HG03571 (cell line): ENCODE measurements at regions not wholly inside any gene's neighbourhood (a gene's known extent, or its start where the extent isn't known, plus 50 kb on each side); places are given as distances from the start of the nearest gene placed in this dataset.

Experiments used
- ATAC-seq: cut with Tn5 transposase; IDR thresholded peaks from one replicate; pipeline ENCODE4 v1.9.1; 2021; ENCODE audit not compliant: unreplicated experiment

GRCh38 chr13:73765651-73766384 lies 368.4 kb downstream of the KLF12 start:
- peak; percentile 60 for ATAC-seq

GRCh38 chr13:73759434-73759833 lies 374.8 kb downstream of the KLF12 start:
- ATAC-seq, result no peak

DNA sequence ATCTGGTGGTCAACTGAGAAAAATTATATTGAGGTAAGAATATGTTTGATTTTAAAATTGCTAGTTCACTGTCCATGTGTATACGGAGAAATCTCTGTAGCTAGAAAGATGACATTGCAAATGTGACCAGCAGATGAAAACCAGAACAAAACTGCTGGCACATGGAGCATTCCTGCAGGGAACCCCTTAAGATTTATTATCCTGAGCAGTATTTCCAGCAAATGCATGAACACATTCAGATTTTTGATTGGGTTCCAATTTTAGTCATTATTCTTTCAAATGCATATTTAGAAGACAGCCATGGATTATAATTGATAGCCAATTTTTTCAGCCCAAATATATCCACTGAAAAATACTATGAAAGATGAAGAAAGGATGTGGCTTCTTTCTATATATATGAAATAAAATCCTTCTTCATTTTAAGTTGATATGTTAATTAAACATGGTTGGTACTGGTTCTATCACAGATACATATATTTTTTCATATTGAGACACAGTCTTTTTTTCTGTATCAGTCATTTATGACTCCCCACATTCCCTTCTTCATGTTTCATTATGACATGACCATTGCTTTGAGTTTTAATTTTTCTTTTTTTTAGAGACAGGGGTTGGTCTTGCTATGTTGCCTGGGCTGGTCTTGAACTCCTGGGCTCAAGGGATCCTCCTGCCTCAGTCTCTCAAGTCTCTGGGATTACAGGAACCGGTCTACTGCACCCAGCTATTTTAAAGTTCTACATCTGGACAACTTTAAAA lies 376.5 kb downstream of the KLF12 start:
- no peak for ATAC-seq

DNA sequence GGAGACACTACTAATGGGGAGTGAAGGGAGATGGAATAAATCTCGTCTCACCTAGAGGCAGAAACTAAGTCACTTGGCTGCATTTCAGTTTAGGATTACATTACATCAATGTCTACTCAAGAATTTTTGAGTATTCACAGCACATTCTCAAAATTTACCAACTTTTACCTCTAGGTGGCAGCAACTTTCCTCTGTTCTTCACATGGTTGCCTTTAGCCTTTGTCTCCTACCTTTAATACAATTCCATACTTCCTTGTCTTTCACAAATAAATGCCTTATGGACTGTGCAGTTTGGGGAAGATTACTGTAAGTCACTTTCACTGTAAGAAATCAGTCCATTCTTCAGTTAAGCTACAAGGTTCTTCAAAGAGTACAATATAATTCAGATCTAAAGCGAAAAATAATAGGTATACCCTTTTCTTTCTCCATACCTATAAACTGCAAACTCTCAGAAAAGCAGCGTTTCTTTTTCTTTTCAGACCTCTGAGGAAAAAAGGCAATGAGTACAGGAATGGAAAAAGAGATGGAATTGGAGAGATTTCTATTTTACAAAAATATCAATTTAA lies 379.4 kb downstream of the KLF12 start:
- no peak for ATAC-seq

- no peak for ATAC-seq
Measured at GRCh38 chr13:73754241-73754640, 380.0 kb downstream of the KLF12 start.

DNA sequence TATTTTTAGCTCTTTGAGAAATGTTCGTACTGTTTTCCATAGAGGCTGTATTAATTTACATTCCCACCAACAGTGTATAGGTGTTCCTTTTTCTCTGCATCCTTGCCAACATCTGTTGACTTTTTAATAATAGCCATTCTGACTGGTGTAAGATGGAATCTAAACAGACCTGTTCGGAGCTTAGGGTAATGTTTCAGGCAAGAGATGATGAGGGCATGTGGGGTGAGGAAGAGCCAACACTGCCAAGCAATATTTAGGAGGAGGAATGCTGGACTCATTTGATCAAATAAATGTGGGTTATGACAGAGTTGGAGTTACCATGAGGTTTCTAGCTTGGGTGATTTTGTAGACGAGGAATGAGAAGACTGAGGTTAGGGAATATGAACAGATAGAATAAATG lies 382.9 kb downstream of the KLF12 start:
- ATAC-seq, result no peak

- ATAC-seq, result no peak
Measured at GRCh38 chr13:73748404-73748803, 385.8 kb downstream of the KLF12 start.

DNA sequence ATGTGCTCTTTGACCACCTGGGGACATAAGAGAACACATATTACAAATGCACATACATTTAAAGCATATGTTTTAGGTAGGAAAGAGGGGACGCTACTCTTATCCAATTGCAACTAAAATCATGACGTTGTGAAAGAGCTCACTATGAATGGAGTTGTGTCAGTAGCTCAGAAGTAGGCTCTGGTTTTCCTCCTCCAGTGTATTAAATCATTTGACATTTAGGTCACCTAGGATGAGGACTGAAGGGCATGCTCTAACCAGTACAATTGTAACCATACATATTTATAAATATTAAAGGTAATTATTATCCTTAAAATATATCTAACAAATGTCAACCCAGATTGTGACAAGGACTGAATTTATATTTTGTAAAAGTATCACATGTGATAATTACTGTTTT lies 389.0 kb downstream of the KLF12 start:
- no peak for ATAC-seq

- no peak for ATAC-seq
Measured at GRCh38 chr13:73742982-73743381, 391.2 kb downstream of the KLF12 start.

- no peak for ATAC-seq
Measured at GRCh38 chr13:73741742-73742141, 392.5 kb downstream of the KLF12 start.

DNA sequence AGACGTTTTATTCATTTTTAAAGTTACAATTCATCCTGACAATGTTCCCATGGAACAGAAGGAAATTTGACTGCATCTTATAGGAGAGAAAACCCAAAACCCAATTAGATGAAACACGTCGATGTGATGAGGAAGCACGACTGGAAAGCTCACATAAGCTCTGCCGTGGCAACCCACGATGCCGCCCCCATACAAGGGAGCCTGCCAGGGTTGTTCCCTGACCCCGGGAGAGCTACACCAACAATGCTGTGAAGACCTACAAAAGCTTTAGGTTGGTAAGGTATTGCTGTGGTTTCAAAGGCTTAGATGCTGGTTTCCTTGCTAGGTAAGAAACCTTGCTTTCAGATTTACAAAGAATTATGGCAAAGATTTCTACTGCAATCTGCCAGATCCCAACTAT lies 393.1 kb downstream of the KLF12 start:
- no peak for ATAC-seq

DNA sequence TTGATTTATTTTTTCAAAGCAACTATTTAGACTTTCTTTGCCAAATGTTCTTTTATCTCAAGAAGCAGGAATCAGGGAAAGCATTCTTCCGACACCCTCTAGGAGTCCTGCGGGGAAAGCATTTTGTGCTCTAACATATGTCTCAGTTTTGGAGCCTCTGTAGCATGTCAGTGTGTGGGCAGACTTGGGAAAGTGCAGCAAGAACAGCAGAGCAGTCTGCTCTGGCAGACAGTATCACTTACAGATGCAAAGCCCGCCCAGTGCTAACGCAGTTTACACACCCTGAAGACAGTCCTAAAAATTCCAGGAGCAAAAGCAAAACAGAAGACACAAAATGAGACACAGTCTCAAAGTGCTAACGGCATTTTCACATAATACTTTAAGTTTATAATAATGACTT lies 393.5 kb downstream of the KLF12 start:
- no peak for ATAC-seq

DNA sequence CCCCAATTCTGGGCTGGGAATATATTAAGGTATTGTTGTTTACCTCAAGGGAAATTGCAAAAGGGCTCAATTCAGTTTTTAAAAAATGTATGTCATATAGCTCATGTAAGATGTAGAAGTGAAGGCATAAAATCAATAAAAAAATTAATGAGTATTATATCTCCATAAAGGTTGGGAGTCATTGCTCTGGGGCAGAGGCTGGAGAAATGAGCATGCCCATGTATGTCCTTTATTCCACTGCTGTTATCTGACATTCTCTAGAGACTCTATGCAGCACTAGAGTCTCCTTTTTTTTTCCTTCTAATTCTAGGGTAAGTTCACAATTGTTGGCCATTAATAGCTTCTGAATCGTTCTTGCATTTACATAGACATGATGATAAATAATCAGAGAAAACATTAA lies 394.8 kb downstream of the KLF12 start:
- ATAC-seq, result no peak

DNA sequence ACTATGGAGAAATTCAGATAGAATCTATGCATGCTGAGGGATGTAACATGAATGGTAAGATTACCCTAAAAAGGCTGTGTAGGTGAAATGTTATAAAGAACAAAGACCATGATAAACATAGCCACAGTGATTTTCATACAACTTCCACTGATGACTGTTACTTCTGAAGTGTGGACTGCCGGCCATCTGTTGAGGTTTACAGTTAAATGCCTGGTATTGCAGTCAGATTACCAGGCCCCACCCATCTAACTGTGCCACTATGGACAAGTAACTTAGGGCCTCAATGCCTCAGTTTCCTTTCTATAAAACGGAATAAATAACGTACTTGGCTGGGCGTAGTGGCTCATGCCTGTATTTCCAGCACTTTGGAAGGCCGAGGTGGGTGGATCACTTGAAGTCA lies 395.6 kb downstream of the KLF12 start:
- no peak for ATAC-seq

DNA sequence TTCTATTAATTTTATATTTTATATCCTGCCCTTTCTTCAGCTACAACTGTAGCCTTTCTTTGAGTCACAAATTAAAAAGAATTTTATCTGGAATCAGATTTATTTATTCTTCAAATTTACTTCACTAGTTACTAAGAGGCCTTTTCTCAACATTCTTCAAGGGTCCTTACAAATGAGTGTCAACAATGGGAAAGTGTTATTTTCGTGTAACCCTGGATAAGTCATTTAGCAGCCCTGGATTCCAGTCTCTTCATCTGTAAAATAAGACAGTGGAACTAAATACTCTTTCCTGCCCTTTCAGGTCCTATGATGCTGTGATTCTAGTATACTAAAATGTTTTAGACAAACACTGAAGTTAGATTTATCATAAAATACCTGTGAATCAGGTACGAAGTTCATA lies 397.0 kb downstream of the KLF12 start:
- no peak for ATAC-seq

GRCh38 chr13:73733706-73734105 lies 400.5 kb downstream of the KLF12 start:
- ATAC-seq, result no peak

GRCh38 chr13:73732350-73732749 lies 401.9 kb downstream of the KLF12 start:
- ATAC-seq, result no peak

DNA sequence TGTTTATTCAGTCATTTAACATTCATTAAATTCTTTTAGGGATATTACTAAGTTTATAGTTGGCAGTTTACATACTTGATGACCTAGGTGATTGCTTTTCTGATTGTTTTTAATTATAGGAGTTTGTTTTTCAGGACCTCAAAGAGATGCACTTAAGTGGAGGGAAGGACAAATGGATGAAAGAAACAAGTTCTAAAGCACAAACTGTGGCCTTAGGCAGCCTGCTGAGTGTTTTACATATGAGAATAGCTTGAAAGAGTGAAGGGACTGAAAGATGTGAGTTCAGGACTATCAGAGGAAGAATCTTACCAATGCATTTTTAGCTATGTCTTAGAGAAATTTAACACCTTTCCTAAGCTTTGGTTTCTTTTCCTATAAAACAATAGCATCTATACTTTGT lies 402.6 kb downstream of the KLF12 start:
- ATAC-seq, result no peak

GRCh38 chr13:73730014-73730413 lies 404.2 kb downstream of the KLF12 start:
- ATAC-seq, result no peak

DNA sequence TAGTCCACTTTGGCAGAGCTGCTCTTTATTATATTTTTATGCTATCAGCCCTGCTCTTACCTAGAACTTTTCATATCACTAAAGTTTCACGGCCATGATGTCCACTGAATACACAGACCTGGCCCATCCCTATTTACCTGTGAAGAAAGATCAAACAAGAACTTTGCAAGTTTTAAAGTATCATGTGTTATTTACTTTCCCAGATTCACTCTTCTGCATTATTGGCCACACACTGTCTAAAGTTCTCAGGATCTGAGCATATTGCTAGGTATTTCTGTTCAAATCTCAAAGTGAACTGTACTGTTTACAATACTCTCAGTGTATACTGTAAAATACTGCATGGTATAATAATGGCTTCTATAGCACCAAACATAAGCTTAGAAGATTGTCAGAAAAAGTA lies 405.2 kb downstream of the KLF12 start:
- ATAC-seq, result no peak

DNA sequence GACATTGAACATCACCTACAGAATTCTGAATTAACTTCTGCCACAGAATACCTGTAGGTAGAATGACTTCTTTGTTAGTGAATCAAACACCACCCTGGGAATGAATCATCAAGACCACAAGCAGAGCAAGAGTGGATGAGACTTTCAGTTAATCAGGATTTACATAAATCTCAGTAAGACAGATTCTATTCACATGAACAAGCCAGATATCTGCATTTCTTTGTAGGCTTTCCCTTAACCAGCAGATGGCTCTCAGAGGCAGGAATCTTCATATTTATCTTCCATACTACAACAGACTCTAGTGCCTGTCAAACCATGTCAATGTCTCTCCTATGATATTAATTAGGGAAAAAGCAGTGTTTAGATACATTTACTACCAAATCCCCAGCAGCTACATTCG lies 412.1 kb downstream of the KLF12 start:
- peak; percentile 54 for ATAC-seq

DNA sequence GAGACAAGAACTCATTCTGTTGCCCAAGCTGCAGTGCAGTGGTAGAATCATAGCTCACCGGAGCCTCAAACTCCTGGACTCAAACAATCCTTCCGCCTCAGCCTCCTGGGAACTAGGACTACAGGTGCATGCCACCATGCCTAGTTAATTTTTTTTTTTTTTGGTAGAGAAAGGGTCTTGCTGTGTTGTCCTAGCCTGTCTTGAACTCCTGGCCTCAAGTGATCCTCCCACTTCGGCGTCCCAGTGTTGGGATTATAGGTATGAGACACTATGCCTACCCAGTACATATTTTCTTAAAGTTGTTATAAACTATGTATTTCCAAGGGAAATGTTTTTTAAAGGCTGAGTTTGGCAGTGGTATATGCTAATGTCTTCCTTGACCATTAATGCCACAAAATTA lies 412.6 kb downstream of the KLF12 start:
- no peak for ATAC-seq
